IPS DF 4.7 (cell line): ENCODE measurements at regions not wholly inside any gene's neighbourhood (a gene's known extent, or its start where the extent isn't known, plus 50 kb on each side); places are given as distances from the start of the nearest gene placed in this dataset.
"Not testable (repeated sequence)": the region's sequence is repeated elsewhere in the genome, so short reads cannot be mapped to it uniquely, and the experiment has no call there.

Experiments
- DNase-seq: peaks from one replicate; pipeline ENCODE4 v3.0.0-alpha.2; 2013; ENCODE audit warnings: low spot score; ENCODE audit errors: extremely low read depth

DNA sequence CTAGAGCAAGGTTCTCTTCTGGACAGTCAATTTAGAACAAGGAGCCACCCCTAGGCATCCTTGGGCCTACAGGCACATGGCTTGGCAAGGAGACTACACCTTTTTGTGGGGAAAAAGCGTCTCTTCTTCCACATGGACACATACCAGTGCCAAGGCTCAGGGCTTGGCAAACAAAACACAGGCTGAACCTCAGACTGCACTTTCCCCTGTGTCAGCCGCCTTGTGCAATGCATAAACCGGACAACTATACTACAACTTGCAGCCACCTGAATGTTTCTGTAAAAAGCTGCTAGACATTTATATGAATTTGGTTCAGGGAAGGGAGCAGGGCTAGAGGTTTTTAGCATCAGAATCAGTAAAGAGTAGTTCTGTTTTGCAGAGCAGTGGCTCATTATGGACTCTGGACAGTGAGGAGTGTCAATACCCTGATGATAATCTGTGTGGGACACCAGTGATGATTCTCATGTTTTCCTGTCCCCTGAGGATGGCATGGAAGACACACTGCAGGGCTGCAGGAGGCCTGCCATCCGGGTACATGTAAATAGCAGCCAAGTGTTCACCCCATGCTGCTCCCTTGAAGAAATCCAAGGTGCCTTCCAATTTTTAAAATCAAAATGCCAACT, 118.9 kb downstream of the GATA3 start:
- no peak for DNase-seq

DNA sequence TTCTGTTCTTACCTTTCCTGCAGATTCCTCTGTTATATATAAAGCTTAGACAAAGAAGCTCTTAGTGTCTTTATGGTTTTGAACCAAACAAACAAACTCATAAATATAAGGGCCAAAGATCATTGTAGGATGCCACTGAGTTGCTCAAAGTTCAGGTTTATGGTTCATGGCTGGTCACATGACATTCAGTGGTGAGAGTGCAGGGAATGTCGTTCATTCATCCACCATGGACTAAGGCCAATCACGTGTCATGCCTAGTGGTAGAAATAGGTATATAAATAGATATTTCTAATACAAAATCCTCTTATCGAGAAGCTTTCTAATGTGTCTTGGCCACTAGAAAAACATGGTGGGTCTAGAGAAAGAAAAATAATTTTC, 119.4 kb downstream of the GATA3 start:
- no peak for DNase-seq

DNA sequence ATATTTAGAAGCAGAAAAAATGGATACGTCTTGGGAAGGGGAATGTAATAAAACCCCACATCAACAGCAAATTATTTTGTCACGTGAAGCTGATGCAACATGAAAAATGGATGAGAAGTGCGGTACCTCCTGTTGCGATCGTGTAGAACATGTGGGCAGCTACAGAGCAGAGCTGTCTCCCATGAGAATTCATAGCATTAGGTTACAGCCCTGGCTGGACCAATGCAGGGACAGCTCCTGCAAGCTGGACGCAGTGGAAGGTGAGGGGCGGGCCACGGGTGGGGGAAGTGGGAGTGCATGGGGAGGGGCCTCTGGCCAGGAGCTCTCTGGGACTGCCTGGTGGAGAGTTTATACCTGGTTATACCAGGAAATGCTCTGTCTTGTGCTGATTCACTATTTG, 120.3 kb downstream of the GATA3 start:
- DNase-seq, result no peak

DNA sequence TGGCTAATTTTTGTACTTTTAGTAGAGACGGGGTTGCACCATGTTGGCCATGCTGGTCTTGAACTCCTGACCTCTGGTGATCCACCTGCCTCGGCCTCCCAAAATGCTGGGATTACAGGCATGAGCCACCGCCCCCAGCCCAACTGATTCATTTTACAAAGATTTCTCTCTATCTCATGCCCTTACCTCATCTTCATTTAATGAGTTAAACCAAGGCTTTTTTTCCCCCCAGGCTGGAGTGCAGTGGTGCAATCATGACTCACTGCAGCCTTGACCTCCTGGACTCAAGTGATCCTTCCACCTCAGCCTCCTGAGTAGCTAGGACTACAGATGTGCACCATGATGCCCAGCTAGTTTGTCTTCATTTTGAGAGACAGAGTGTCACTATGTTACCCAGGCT, 123.0 kb downstream of the GATA3 start:
- DNase-seq, result not testable (repeated sequence)

DNA sequence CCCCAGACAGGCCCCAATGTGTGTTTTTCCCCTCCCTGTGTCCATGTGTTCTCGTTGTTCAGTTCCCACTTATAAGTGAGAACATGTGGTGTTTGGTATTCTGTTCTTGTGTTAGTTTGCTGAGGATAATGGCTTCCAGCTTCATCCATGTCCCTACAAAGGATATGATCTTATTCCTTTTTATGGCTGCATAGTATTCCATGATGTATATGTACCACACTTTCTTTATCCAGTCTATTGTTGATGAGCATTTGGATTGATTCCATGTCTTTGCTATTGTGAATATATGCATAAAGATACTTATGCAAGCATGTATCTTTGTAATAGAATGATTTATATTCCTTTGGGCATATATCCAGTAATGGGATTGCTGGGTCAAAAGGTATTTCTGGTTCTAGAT, 125.3 kb downstream of the GATA3 start:
- DNase-seq, result not testable (repeated sequence)

DNA sequence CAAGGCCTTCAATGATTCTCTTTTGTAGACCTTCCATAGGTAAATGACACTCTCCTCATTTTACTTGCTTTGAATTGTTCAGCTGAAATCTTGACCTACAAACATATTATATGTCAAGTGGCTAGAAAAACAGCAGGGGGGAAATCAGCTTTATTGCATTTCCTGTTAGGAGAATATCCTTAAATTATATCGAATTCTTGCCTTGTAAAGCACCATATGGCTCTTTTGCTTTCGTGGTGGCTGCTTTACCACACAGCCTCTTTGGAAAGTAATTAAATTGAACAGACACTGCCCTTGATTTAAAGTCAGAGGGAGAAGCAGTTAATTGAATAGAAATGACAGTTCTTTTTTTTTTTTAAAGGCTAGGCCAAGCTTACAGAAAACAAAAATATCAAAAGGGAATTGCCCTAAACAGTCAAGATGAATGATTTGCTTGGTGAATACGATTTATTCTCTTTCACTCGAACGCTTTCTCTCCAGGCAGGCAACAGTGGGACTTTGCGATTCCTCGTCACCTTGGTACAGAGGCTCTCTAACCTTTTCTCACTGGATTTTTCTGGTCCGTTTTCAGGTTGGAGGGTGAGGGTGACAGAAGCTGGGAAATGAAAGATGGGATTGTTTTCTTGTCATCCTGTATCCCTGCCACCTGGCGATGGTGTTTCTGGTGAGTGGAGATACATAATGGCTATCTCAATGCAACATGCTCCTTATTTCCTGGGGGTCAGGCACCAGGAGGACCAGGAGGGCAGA, 126.0 kb downstream of the GATA3 start:
- DNase-seq, result no peak

DNA sequence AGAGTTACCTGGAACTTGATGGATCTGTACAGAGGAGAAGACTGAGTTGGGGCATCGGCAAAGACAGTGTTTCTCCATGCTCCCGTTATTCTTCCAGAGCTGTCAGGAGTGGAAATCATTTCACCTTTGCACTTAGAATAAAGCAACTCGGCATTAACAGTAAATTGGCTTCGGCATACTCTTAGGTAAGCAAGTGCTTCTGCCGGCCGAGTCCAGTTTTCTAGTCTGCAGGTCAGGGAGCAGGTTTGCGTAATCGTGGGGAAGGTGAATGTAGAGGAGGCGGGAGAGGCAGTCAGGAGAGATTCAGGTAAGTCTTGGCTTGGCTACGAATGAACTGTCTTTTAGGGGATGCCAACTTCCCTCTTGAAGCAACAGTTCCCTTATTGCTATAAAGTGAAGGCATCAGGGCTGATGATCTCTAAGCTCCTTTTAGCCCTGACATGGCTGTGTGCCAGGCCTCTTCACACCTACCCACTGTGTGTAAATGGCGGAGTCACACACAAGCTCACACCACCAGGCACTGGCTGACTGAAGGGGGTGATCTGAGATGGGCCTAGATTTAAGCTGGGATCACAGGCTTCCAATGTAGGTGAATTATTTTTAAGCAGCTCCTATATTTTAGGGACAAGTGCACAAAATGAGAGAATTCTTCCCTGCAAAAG, 127.1 kb downstream of the GATA3 start:
- no peak for DNase-seq

DNA sequence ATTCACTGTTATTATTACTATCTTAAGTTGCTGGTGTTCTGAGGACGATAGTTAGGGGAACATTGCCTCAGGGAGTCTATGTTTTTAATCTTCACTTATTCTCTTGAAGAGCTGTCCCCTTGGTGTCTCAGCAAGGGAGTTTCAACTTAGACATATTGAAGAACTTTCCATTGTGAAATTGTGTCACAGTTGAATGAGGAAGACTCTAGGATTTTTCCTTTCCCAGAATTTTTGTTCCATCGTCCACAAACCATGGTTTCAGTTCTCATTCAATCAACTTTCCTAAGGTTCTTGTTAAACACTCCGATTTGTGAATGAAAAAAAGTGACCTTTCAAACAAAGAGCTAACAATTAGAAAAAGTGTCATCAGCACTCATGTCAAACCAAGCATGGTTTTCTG, 128.3 kb downstream of the GATA3 start:
- no peak for DNase-seq

DNA sequence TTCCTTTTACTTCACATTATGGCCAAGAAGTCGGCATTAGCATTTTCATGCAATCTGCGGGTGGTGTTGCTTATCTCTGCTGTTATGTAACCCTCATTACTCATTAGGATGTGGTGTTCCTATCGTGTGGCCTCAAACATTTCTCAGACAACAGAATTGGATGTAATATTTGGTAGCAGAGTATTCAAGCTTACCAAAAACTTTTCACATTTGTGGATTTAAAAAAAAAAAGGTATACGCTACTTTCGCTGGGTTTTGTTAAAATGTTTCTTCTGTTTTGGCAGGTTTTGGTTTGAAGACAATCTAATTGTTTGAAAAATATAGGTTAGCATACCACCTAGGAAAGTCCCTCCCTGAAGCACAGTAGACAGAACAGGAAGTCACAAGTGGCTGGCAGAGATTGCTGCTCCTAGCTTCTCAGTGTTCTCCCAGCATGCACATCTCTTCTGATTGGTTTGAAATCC, 128.8 kb downstream of the GATA3 start:
- DNase-seq, result no peak

DNA sequence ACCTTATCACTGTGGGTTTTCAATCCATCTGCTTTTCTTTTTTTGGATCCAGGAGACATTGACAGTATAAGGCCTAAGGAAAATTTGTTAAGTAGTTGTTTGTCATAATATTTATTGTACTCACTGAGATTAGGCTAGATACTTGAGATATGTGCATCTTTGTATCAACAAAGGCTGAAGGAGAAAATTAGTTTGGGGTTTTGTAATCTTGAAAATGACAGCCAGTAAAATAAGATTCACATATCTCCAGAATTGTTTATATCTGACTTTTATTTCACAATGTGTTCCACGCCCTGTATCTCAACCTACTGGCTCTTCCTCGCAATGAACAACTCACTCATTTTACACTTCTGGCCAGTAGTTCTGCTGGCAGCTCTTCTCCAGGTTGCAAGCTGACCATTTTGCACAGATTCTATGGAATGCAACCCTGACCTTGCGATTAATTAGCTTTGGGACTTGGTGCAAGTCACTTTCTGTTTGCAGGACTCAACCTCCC, 132.7 kb downstream of the GATA3 start:
- no peak for DNase-seq

DNA sequence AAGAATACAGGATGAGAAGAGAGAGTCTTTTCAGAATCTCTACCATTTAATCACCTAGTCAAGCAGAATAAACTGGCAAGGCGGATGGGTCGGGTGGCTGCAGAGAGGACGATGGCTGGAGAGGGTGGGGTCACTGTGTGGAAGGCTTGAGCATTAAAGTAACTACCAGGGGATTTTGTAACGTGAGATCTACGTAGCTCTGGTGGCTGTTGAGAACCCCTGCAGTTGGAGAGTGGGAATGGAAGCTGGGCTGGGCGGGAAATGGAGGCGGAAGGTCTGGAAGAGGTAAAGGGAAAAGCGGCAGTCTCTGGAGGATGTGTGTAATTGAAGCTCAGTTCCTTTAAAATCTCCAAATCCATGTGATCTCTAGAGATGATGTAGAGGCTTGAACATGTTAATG, 135.0 kb downstream of the GATA3 start:
- no peak for DNase-seq

DNA sequence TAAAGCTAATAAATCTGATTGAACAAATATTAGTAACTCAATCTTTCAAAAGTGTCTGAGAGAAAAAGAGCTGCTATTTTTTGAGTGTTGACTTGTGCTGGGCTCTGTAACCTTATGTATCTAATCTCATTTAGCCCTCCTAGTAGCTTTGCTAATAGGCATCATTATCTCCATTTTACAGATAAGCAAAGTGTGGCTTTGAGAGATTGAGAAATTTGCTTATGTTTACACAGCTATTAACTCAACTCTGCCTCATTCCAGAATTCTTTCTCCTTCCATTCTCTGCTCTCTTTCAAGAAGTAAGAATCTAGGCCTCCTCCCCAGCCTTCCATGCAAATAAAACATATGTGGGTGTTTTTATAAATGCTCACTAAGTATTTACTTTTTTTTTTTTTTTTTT, 137.8 kb downstream of the GATA3 start:
- DNase-seq, result no peak

DNA sequence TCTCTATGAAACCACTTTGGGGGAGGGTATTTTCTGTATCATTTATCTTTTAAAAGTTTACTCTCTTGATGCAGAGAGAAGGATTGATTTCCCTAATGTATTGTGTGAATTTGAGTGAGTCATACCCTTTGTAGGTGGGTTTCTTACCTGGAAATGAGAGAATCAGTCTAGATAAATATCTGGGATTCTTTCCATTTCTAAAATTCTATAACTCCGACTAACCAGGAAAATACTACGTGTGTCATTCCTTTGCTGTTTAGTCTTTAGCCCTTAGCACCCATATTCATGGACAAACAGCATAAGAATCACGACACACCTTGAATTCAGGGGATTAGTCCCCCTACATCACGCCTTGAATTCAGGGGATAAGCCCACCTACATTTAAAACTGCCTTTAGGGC, 139.1 kb downstream of the GATA3 start:
- no peak for DNase-seq

DNA sequence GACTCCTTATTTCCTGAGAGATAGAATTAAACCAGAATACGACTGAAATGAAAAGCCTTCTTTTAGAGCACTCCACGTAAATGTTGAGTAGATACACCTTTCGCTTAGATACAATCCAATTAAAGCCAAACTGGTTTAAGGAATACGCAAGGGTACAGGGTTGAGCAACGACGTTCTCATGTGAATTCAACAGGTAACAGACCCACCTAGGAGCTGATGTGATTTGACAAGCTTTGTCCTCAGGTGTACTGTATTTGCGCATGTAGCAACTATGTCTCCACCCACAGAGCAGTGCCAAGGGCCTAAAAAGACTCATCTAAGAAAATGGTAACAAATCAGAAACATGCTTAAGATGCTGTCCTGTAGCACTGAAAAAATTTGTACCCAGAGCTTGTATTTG, 139.6 kb downstream of the GATA3 start:
- no peak for DNase-seq

DNA sequence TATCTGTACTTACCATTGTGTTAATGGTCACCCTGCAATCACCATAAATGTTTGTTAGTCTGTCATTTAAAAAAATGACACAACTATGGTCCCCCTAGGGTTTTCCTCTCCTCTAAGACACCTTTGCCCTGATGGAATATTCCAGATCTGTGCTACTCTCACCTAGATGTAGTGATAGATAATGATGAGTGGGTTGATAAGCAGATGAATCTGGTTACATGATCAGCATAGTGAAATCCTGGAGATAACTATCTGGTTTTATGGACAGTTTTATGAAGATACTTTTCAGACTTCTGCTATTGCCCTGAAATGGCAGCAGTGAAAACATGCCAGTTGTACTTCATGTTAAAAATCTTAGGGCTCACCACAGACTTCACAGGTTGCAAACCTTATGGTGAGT, 152.4 kb downstream of the GATA3 start:
- no peak for DNase-seq

DNA sequence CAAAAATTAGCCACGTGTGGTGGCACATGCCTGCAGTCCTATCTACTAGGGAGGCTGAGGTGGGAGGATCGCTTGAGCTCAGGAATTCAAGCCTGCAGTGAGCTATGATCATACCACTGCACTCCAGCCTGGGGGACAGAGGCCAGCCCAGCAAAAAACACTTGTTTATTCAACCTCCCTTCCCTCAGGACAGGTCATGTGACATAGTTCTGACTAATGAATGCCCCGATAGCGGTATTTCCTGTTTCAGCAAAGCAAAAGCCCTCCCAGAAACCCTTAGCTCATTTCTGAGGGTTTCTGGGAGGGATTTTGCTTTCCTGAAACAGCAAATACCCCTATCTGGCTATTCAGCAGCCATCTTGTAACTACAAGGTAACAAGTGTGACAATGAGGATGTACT, 157.1 kb downstream of the GATA3 start:
- DNase-seq, result no peak

DNA sequence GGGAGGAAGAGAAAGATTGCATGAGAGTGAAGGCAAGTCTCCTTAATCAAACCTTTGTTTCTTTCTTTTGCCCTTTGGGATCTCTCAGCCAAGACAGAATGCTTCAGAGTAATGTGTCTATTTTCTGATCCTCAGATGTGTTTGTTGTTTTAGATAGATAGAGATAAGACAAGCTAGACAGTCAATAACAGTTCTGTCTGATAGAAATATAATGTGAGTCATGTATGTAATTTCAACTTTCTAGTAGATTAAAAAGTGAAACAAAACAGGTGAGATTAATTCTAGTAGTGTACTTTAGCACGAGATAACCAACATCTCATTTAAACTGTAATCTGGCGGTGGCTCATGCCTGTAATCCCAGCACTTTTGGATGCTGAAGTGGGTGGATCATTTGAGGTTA, 159.2 kb downstream of the GATA3 start:
- no peak for DNase-seq

DNA sequence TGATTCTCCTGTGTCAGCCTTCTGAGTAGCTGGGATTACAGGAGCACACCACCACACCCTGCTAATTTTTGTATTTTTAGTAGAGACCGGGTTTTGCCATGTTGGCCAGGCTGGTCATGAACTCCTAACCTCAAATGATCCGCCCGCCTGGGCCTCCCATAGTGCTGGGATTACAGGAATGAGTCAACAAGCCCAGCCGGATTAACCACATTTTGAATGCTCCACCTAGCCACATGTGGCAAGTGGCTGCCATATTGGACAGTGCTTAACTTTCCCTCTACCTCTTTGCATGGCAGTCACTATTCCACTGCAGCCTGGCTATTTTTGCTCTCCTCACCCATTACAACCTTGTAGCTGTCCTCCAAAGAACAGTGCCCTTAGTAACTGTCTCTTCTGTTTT, 160.1 kb downstream of the GATA3 start:
- no peak for DNase-seq

DNA sequence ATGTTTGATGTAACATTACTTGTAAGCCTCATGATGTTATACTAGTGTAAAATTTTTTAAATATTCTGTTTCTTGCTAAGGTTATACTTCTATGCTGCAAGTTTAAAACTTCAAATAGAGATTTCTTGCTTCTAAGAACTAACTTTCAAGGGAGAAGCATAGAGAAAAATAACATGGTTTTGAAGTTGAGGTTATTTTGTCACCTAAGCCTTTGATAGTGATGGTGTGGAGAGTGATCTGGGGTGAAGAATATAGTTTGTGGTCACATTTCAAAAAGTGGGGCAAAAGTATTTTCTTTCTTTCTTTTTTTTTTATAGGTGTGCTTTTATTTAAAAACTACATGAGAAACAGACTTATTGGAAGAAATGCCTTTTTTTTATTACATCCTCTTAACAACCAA, 162.4 kb downstream of the GATA3 start:
- DNase-seq, result no peak

DNA sequence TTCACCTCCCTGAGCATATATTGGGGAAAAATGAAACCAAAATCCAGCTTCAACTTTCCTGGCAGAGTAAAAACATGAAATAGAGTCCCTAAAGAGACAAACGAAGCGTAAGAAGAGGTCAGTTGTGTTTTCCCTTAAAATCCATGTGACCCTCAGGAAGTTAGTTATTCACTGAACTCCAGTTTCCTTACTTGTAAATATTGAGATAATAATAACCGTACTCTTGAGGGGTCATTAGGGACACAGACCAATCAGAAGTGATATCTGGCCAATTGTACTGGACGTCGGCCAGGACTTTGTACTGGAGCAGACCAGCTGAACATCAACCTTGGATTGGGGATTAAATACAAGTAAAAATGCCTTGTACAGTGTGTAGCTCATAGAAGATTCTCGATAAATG, 167.0 kb downstream of the GATA3 start:
- DNase-seq, result no peak

DNA sequence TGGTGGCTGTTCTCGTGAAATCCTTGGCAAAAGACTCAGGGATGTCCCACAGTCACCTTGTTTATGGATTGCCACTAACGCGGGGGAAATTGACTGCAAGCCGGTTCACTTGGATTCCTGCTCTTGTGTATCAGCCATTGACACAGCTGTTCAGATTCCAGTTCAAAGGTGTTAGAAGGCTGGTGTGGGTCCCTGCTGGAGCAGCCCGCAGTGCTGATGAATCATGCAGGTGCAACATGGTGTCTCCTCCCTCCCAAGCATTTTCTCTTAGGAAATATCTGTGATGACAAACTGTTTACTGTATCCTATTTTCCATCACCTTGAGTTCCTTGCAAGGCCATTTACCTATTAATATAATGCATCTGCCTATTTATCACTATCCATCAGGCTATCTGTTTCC, 170.1 kb downstream of the GATA3 start:
- no peak for DNase-seq

DNA sequence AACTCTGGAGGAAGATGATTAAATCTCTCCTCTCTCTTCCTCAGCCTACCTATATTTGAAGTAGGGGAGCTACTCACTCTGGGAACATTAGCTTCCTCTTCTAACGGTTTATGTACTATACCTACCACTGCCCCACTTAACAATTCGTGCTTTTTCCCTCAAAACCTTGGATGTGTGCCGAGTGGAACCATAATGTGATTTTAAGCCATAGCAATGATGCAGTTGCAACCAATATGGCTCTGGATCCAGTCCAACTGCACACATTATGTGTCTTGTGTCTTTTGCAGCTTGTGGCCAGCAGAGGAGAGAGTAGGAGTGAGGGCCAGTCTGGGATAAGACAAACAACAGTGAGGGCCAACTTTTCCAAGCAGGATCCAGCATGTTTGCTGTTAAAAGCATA, 170.7 kb downstream of the GATA3 start:
- DNase-seq, result no peak

DNA sequence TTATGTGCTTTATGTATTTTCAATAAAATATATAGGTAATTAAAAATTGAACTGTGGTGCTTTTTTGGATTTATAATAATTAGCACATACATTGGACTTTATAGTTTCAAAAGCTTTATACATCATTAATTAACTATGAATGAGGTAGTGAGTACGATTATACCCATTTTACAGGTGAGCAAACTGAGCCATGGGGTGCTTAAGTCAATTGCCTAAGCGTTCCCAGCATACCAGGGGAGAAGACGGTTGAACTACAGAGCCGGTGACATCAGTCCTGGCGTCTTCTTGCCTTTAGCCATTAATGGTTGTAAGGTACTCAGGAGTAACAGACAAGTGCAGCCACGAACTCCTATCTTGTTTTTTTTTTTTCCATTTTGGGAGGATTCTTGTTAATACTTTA, 172.8 kb downstream of the GATA3 start:
- DNase-seq, result no peak
